GM20431 (cell line): ENCODE measurements at regions not wholly inside any gene's neighbourhood (a gene's known extent, or its start where the extent isn't known, plus 50 kb on each side); places are given as distances from the start of the nearest gene placed in this dataset.

ENCODE experiments used
- in situ Hi-C: fragments of 300-500 bp; cut with MseI, MboI; formaldehyde crosslinking; loops from one replicate; pipeline ENCODE4 v1.15.0; 2020; ENCODE audit warnings: low sequenced_read_pairs; ENCODE audit not compliant: unreplicated experiment

DNA sequence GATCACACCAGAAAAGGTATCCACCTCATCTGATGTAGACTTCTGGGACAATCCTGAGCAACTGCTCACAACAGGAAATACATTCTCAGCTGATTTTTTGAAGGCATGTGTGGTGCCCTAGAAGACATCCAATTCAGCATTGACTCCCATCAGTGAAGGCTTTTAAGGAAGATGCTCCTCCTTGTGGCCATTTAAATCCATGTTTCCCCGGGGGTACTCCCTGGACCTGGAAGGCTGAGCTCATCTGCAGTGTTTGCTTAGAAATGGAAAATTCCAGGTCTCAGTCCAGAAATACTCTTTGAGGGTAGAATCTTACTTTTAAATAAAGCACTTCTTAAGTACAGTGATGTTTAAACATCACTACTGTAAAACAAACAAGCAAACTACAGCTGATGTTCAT, 195.5 kb upstream of the PDE10A start:
- in situ Hi-C loops: no loop called here

DNA sequence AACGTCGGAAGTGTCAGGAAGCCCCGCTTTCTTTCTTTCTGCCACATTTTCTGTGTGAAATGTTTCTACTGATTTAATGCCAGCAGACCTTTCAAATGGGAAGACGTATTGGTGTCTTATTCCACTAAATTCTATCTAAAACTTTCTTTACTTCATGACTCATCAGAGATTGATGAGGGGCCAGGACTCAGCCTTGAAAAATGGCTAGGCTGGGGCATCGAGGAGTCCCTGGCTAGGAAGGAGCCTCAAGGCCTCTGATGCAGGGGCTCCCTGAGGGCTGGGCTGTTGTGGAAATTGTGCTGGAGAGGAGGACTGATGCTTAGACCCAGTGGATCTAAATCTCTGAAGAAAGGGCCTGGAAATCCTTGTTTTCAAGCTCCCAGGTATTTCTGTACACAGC, 192.8 kb upstream of the PDE10A start:
- in situ Hi-C loops: no loop called here

DNA sequence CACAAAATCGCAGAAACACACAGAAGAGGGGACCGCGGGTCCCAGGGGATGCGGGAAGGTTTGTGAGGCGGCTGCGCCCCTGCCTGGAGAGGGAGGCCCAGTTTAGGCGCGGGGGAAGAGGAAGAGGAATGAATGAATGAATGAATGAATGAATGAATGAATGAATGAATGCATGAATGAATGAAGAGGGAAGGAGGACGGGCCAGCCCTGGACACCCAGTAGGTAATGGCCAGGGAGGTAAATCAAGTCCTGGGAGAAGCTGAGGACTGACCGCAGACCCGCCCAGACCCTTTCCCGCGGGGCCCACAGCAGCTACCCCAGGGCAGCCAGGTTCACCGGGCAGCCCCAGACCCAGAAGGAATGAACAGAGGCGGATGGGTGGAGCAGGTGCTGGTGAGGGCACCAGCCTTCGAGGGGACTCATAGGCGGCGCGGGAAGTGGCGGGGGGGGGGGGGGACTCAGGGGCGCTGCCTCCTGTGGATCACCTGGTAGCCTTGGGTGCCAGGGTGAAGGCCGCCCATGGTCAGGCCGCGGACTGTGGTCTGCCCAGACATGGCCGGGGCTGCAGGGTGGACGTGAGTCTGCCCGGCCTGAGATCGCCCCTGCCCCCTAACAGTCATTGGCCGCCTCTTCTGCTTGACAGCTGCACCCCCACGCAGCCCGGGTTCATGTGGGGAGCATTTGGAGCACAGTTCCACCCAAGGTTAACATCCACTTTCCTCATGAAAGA, 192.0 kb upstream of the PDE10A start:
- in situ Hi-C loops: no loop called here

DNA sequence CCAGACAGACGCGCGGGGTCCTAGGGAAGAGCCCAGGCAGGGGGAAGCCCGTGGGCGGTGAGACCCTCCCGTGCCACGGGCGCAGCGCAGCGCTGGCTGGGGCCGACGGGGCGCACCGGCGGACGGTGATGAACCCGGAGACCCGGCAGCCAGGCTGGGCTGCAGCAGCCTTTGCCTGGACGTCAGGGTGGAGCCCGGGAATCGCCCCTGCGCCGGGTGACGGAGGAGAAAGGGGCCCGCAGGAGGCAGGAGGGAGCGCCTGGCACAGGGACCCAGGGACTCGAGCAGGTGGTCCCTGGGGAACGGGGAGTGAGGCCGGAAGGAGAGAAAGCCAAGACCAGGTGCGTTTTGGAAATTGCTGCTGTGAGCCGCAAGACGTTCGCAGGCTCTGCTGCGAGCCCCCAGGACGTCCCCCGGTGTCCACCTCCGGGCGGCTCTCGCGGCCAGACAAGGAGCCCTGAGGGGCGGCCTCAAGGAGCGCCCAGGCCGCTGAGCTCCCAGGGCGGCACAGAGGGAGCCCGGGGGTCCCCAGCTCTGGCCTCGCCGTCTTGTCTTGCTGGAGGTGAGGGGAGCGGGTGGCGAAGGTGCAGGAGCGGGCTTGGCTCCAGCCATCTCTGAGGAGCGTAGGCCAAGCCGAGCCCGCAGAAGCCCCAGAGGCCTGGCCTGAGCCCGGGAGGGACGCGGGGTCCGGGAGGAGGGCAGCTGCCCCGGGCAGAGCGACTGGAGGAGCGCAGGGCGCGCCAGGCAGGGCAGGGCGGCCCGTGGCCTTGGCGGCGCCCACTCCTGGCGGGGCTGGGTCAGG, 191.2 kb upstream of the PDE10A start:
- in situ Hi-C loops: no loop called here

DNA sequence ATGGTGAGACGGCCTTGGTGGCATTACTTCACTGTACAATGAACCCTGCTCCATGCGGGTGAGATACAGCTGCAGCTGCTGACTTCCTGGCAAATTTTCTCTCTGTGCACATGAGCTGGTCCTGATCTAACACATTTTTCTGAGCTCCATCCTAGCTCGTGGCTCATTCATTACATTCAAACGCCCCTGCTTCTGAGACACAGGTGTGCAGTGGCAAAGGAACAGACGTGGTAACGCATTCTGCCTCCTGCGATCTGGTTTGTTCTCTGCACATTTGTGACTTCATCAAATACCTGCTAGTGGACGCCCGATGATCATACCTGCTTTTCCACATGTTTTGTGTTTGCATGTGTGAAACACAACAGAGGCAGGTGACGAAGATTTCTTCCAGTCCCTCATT, 189.6 kb upstream of the PDE10A start:
- in situ Hi-C loops: no loop called here

DNA sequence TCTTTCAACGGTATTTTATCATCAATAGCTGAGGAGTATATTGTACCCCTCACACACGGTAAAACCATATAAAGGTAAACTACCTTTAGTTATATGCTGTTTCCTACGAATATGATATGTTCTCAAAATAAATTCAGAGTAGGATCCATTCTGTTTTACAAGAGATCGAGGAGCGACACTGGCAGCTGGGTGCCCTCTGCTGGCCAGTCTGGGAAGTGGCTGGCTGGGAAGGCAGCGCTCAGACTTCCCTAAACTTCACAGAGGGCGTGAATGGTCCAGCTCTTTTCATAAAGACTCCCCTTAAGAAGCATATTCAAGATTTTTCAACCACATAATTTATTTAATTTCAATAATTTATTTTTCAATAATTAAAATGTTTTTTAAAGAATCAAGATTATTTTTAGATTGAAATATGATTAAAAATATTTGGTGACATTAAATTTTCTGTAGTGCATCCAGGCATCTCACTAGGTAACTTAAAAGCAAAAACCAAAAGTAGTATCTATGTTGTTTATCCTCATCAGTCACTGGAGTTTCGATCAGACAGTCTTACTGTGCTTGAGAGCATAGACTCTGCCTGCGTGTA, 187.5 kb upstream of the PDE10A start:
- in situ Hi-C loops: no loop called here

DNA sequence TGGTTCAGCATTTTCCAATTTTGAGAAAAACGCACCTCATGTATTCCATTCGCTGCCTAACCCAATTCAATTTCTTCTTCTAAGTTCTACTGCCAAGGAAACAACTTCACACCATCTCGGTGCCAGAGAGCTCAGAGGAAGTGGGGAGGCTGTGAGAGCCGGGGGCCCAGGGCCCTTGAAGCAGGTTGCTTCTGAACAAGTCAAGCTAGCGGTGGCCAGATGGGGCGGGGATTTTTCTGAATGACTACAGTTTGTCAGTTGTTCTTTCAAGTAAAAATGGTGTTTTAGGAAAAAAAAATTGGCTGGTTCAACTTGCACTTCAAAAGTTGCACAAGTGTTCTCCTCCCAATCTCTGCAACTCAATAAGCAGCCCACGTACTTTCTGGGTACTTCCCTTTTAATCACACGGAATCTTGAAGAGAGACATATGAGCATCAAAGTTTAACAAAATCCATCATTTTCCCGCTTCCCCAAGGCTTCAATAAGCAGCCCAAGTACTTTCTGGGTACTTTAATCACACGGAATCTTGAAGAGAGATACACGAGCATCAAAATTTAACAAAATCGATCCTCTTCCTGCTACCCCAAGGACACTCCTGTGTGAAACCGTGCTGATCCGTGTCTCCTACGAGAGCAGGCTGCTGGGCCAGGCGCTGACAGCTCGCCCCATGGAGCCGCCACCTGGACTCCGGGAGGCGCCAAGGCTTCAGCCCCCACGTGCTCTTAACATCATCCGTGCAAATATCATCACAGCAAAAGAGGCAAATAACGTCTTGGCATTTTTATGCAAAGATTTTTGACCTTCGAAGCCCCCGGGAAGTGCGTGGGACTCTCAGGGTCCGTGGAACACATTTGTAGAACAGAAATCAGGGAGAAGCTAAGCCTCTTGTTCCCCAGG, 186.7 kb upstream of the PDE10A start:
- in situ Hi-C loops: loop anchor here (25.0 kb wide), 1 partner anchor 387 kb away; no protein-coding TSS in a partner anchor

DNA sequence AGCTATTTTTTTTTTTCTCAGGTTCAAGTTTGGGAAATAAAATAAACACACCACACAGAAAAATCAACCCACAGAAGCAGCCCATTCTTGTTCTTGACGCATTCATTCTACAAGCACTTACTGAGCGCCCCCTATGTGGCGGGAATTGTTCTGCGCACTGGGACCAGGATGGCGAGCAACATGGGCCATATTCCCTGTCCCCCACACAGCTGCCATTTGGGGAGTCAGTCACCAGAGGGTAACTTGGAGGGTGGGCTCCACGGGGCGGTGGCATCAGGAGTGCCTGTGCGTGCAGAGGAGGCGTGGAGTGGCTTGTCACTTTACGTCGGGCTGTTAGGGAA, 185.0 kb upstream of the PDE10A start:
- in situ Hi-C loops: loop anchor here (25.0 kb wide), 1 partner anchor 386 kb away; no protein-coding TSS in a partner anchor

DNA sequence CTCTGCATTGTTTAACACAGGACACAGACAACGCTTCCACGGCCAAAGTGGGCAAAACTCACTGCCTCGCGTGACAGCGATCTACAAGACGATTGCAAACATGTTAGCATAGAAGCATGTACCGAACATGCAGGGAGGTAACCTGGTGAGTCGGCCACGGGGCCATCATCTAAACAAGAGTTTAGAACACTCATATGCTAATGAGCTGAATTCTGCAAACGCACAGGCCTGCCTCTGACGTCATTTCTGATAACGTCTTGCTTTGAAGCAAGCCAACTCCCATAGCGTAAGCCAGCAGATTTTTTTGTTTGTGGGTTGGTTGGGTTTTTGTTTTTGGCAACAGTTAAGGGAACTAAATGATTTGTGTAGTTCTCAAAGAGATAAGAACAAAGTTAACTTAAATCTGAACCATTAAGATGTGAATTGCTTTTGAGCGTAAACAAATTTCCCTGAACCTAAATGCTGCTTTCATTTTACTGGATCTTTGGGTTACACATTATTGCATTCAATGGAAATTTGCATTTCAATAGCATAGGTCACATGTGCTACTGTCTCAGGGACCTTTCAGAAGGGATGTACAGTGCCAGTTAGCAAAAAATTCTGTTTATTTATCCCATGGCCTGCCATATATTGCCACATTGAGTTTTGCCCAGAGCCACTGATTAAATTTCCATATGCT, 184.5 kb upstream of the PDE10A start:
- in situ Hi-C loops: loop anchor here (25.0 kb wide), 1 partner anchor 385 kb away; no protein-coding TSS in a partner anchor

DNA sequence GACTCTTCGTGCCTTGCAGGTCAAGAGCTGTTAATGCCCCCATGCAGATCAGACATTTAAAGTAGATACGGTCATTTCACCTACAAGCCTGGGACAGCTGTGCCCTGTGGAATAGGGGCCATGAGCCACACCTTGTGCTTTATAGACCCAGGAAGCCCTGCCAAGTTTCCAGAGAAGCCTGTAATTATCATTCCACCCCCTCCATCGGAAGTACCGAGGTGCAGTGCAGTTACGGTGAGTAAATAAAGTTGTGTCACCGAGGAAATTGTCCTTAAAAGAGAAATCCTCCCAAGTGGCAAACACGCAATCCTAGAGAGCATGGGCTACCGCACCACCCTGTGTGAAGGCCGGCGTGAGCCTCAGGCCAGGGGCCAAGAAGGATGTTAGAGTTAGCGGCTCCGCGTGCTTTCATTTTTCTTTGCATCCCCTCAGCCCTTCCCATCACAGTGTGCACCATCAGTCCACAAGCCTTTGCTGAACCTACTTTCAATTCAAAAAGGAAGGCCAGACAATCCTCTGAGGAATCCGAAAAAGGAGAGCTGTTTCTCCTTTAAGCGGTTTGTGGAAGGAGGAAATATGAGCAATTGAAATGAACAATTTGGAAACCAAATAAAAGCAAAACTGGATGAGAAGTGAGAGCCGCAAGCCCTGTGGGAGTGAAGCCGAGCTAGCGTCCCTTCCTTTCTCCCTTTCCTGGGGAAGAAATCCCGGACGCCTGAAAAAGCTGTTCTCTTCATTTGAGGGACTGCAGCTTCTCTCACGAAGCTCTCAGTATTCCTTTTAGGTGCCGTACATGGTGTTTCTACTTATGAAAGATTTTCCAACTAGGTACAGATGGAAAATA, 183.3 kb upstream of the PDE10A start:
- in situ Hi-C loops: loop anchor here (25.0 kb wide), 1 partner anchor 384 kb away; no protein-coding TSS in a partner anchor

DNA sequence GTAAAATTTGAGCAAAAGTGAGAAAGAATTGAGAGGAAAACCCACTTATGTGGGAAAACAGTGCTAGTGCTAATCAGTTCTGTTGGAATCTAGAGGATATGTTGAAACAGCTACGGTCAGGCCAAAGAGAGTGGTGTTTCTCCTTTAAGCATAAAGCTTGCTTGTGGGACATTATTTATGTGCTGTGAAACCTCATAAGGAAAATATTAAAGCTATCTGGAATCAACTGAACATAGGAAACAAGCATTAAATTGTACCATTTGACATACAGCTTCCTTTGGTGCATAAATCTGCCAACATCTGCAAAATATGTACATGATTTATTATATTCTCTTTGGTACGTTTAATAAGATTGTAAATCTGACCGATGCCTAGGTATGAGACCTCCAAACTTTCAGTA, 182.5 kb upstream of the PDE10A start:
- in situ Hi-C loops: loop anchor here (25.0 kb wide), 1 partner anchor 383 kb away; no protein-coding TSS in a partner anchor

DNA sequence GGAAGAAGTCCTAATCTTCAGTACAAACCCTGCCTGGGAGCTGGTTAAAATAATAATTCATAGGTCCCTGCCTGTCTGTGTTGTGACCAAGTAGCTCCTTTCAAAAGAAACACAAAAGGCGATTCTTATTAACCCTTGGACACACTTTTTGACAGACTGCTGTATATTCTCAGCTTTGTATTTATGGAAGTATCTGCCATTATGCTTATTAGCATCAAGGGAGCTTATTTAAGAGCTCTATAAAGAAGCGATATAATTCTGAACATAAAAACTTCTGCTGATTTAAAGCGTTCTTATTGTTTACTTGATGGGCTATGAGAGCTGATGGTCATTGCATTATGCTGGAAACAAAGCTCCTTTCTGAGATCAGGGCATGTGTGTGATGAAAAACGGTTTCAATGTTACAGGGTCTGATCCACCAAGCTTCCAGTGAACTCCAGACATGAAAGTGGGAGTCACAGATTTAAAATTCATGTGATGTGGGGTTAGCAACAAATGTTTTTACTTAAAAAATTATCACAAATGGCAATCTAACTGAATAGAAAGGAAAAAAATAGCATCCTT, 181.8 kb upstream of the PDE10A start:
- in situ Hi-C loops: loop anchor here (25.0 kb wide), 1 partner anchor 383 kb away; no protein-coding TSS in a partner anchor

DNA sequence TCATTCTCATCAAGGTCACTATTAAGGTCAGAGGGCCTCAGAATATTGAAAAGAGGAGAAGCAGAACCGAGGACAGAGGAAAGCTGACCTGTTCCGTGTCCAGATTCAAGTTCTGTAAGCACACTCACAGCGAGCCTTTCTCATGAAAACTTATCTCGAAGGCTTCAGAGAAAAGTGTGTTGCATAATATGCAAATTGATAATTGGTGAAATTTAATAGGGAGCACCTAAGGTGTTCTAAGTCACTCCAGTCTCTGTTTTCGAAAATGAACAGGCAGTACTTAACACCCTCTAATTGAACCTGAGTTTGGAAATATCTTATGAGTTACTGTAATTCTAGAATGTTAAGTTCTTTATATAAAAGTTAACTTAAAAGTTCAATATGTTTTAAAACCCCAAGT, 181.2 kb upstream of the PDE10A start:
- in situ Hi-C loops: loop anchor here (25.0 kb wide), 1 partner anchor 382 kb away; no protein-coding TSS in a partner anchor

DNA sequence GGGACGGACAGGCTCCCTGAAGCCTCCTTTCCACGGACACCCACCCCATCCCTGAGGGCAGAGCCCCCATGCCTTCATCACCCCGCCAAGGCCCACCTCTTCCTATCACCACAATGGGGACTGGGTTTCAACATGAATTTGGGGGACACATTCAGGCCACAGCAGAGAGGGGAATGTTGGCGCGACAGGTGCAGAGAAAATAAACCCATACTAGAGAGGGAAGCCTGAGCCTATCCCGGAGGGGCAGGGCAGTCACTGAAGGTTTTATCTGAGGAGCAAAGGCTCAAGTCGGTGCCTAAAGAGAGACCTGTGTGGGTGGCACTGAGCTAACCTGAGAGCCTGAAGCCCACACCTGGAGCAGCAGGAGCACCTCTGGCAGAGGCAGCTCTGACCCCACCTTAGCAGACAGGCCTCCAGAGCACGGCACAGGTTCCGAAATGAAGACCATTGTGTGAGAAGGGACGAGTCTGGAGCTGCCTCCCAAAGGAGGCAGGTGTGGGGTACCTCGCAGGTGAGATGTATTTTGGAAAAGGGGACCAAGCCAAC, 180.6 kb upstream of the PDE10A start:
- in situ Hi-C loops: loop anchor here (25.0 kb wide), 1 partner anchor 381 kb away; no protein-coding TSS in a partner anchor

DNA sequence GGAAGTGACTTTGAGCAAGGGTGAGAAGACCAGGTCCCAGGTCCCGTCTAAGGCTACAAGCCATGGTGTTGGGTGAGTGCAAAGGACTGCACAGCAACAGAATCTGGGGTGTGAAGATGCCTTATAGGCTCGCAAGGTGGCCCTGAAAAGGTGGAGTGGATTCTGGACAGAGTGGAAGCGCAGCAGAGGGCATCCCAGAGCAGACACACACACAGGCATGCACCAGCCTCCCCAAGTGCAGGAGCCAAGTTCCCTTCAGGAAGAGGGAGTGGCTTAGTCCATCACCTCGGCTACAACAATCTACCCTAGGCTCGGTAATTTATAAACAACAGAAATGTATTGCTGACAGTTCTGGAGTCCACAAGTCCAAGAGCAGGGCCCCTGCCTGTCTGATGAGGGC, 180.1 kb upstream of the PDE10A start:
- in situ Hi-C loops: loop anchor here (25.0 kb wide), 1 partner anchor 381 kb away; no protein-coding TSS in a partner anchor

DNA sequence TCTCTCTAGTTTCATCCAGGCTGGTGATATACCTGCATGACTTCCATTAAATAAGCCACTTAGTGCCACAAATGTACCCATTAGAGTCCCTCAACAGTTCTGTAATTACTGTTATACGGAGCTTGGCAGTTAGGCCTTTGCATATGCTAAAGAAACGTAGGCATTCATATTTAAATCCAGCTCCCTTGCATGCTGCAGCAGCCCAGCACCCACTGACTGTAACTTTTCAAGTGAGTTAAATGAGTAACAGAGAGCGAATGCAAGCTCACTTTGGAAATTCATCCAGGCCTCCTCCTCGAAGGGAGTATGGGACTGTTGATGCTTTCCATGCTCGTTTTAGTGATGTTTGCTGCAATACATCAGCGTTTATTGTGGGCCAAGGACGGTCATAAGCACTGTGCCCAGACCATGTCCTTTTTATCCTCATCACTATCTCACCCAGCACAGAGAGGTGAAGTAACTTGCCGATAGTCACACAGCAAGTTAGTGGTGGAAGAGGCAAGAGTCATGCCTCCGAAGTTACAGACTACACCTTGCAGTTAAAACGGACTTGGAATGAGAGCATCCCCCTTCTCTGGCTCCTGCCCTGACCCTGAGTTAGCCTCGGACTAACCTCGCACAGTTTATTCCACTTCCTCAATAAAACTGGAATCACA, 179.4 kb upstream of the PDE10A start:
- in situ Hi-C loops: loop anchor here (25.0 kb wide), 1 partner anchor 380 kb away; no protein-coding TSS in a partner anchor

DNA sequence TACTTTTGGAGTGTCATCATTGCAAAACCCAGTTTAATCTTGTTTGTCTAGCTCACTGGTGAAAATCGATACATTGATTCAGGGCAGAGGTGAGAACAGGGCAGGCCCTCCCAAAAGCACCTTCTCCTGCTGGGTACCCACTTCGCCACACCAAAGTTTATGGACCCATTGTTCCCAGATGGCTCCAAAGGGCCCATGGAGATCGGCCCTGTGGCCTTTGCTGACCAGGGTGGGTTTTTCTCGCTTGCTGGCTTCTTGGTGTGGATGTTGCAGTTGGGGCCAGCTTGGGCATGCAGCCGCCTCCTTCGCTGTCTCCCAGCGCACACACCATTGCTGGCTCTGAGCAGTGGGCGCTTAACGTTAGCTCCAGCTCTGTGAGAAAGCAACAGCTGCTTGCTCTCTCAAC, 178.1 kb upstream of the PDE10A start:
- in situ Hi-C loops: loop anchor here (25.0 kb wide), 1 partner anchor 379 kb away; no protein-coding TSS in a partner anchor
